IMR-90 (cell line): ENCODE measurements at regions not wholly inside any gene's neighbourhood (a gene's known extent, or its start where the extent isn't known, plus 50 kb on each side); places are given as distances from the start of the nearest gene placed in this dataset.

Experiments used
- ATAC-seq: fragments of 200-7000 bp; cut with Tn5 transposase; 2 replicates; pipeline ENCODE4 v1.9.1; 2020; ENCODE audit warnings: low read depth, mild to moderate bottlenecking, moderate library complexity
- BruUV-seq: library from RNA; stranded (reverse); fragments of 400-500 nt; replicated peaks from 2 replicates; lab custom pipeline; 2021; lab: Mats Ljungman, UMichigan
- CTCF ChIA-PET: fragments of 300-600 bp; formaldehyde crosslinking; extraction: SDS; loops from one replicate; lab custom pipeline; 2021; ENCODE audit warnings: antibody characterized with exemption; lab: Yijun Ruan, JAX
- POLR2A ChIA-PET: fragments of 300-600 bp; sonication (Branson Sonifier 250); formaldehyde crosslinking; loops from one replicate; lab custom pipeline; 2022; ENCODE audit warnings: antibody characterized with exemption; ENCODE audit not compliant: unreplicated experiment; lab: Charles Lee
- DNase-seq: peaks from one replicate; pipeline ENCODE4 v3.0.0; 2013
- H2AFZ ChIP-seq: replicated peaks from 2 replicates; pipeline ENCODE3; 2013; ENCODE audit warnings: low read length, mild to moderate bottlenecking; ENCODE audit not compliant: poor library complexity
- H2AK5ac ChIP-seq: 2 replicates; pipeline ENCODE4 v1.6.1; 2013; ENCODE audit warnings: low read depth, low read length, inconsistent platforms
- H2AK9ac ChIP-seq: replicated peaks from 2 replicates; pipeline ENCODE3; 2013; ENCODE audit warnings: mild to moderate bottlenecking, low read depth, low read length, moderate library complexity; ENCODE audit not compliant: poor library complexity
- H2BK120ac ChIP-seq: 2 replicates; pipeline ENCODE4 v1.6.1; 2013; ENCODE audit warnings: low read depth, low read length, inconsistent platforms
- H2BK15ac ChIP-seq: 3 replicates; pipeline ENCODE4 v1.6.1; 2013; ENCODE audit warnings: low read depth, low read length, inconsistent platforms
- H2BK20ac ChIP-seq: 2 replicates; pipeline ENCODE4 v1.6.1; 2013; ENCODE audit warnings: low read depth, mild to moderate bottlenecking, inconsistent platforms, low read length, moderate library complexity
- H2BK5ac ChIP-seq: 2 replicates; pipeline ENCODE4 v1.6.1; 2013; ENCODE audit warnings: mild to moderate bottlenecking, low read depth, low read length, inconsistent platforms; ENCODE audit not compliant: poor library complexity, severe bottlenecking
- H3K14ac ChIP-seq: replicated peaks from 2 replicates; pipeline ENCODE4 v1.6.1; 2013; ENCODE audit warnings: low read depth, low read length, inconsistent platforms
- H3K18ac ChIP-seq: 2 replicates; pipeline ENCODE4 v1.6.1; 2013; ENCODE audit warnings: low read depth, low read length, control low read depth
- H3K23ac ChIP-seq: 2 replicates; pipeline ENCODE4 v1.6.1; 2013; ENCODE audit warnings: low read depth, low read length, inconsistent platforms
- H3K27ac ChIP-seq: 2 replicates; pipeline ENCODE4 v1.5.1; 2013; ENCODE audit warnings: mild to moderate bottlenecking, control low read depth, low read length; ENCODE audit not compliant: insufficient read depth
- H3K27me3 ChIP-seq: 2 replicates; pipeline ENCODE4 v1.6.1; 2013; ENCODE audit warnings: low read length; ENCODE audit not compliant: control insufficient read depth, insufficient read depth
- H3K36me3 ChIP-seq: 2 replicates; pipeline ENCODE4 v1.6.1; 2013; ENCODE audit warnings: low read length, mixed read lengths; ENCODE audit not compliant: control insufficient read depth, insufficient read depth
- H3K4ac ChIP-seq: 2 replicates; pipeline ENCODE4 v1.6.1; 2013; ENCODE audit warnings: low read depth, low read length, inconsistent platforms
- H3K4me1 ChIP-seq: 2 replicates; pipeline ENCODE4 v1.6.1; 2013; ENCODE audit warnings: low read length, mixed read lengths; ENCODE audit not compliant: control insufficient read depth, insufficient read depth
- H3K4me2 ChIP-seq: 2 replicates; pipeline ENCODE4 v1.6.1; 2013; ENCODE audit warnings: low read depth, mild to moderate bottlenecking, control low read depth, low read length, moderate library complexity
- H3K4me3 ChIP-seq: 2 replicates; pipeline ENCODE4 v1.5.1; 2013; ENCODE audit warnings: low read depth, mild to moderate bottlenecking, control low read depth, low read length, moderate library complexity; ENCODE audit not compliant: insufficient read depth
- H3K56ac ChIP-seq: 2 replicates; pipeline ENCODE4 v1.6.1; 2013; ENCODE audit warnings: low read length, inconsistent platforms; ENCODE audit not compliant: insufficient read depth; ENCODE audit errors: extremely low read depth
- H3K79me1 ChIP-seq, 2 experiments: 2 replicates each; pipeline ENCODE4 v1.6.1; 2013; ENCODE audit warnings: low read length in 2 of 2, inconsistent platforms in 1 of 2, low read depth in 1 of 2
- H3K9ac ChIP-seq: 2 replicates; pipeline ENCODE4 v1.6.1; 2013; ENCODE audit warnings: low read depth, low read length, control low read depth
- H3K9me1 ChIP-seq: 2 replicates; pipeline ENCODE4 v1.6.1; 2013; ENCODE audit warnings: low read length, inconsistent platforms; ENCODE audit not compliant: insufficient read depth
- H3K9me3 ChIP-seq: 2 replicates; pipeline ENCODE4 v1.6.1; 2013; ENCODE audit warnings: low read length; ENCODE audit not compliant: control insufficient read depth, insufficient read depth
- H4K20me1 ChIP-seq: 2 replicates; pipeline ENCODE4 v1.6.1; 2013; ENCODE audit warnings: low read length, inconsistent platforms; ENCODE audit not compliant: insufficient read depth
- H4K5ac ChIP-seq: 2 replicates; pipeline ENCODE4 v1.6.1; 2013; ENCODE audit warnings: mild to moderate bottlenecking, low read depth, low read length, control low read depth
- H4K8ac ChIP-seq, 2 experiments: 2 replicates each; pipeline ENCODE4 v1.6.1; 2013; ENCODE audit warnings: low read depth in 2 of 2, low read length in 2 of 2, control low read depth in 1 of 2, inconsistent platforms in 1 of 2
- H4K91ac ChIP-seq: 2 replicates; pipeline ENCODE4 v1.6.1; 2013; ENCODE audit warnings: low read depth, low read length, inconsistent platforms; ENCODE audit not compliant: insufficient read depth
- BHLHE40 ChIP-seq: fragments of 150-350 bp; IDR thresholded peaks from 2 replicates; pipeline ENCODE4 v1.6.1; 2016; ENCODE audit warnings: mild to moderate bottlenecking, low read depth, low read length
- ELK1 ChIP-seq: fragments of 150-350 bp; IDR thresholded peaks from 2 replicates; pipeline ENCODE4 v1.6.1; 2016; ENCODE audit warnings: low read depth, mild to moderate bottlenecking, low read length, moderate library complexity, borderline replicate concordance
- FOS ChIP-seq: fragments of 150-350 bp; IDR thresholded peaks from 2 replicates; pipeline ENCODE4 v1.6.1; 2016; ENCODE audit warnings: low read depth, low read length
- MAFK ChIP-seq: IDR thresholded peaks from 2 replicates; pipeline ENCODE4 v1.6.1; 2012; ENCODE audit warnings: low read depth, low read length, improper control_type of control experiment
- MAZ ChIP-seq: IDR thresholded peaks from 2 replicates; pipeline ENCODE4 v1.6.1; 2012; ENCODE audit warnings: low read depth, mild to moderate bottlenecking, low read length, improper control_type of control experiment, moderate library complexity, borderline replicate concordance
- RAD21 ChIP-seq: IDR thresholded peaks from 2 replicates; pipeline ENCODE4 v1.6.1; 2012; ENCODE audit warnings: low read length, improper control_type of control experiment
- RCOR1 ChIP-seq: IDR thresholded peaks from 2 replicates; pipeline ENCODE4 v1.6.1; 2012; ENCODE audit warnings: mild to moderate bottlenecking, low read length, improper control_type of control experiment; ENCODE audit not compliant: insufficient replicate concordance
- RFX5 ChIP-seq: IDR thresholded peaks from 2 replicates; pipeline ENCODE4 v1.8.0; 2012; ENCODE audit warnings: low read depth, mild to moderate bottlenecking, low read length, moderate library complexity
- SMC3 ChIP-seq: fragments of 150-350 bp; IDR thresholded peaks from 2 replicates; pipeline ENCODE4 v1.6.1; 2016; ENCODE audit warnings: low read depth, mild to moderate bottlenecking, antibody characterized with exemption, low read length, moderate library complexity
- WGBS, 2 experiments: methylation state at CpG; one replicate each; pipeline versions ENCODE4 v1.1.5 to v1.1.7; 2013; ENCODE audit warnings: missing lambda C conversion rate in 2 of 2; ENCODE audit not compliant: insufficient read length in 1 of 2; ENCODE audit errors: extremely low coverage in 2 of 2; 5-methylcytosine and 5-hydroxymethylcytosine counted together
- dilution Hi-C: fragments of 300-500 bp; cut with HindIII; formaldehyde crosslinking; loops from one replicate; pipeline ENCODE4 v1.14.3; 2018; ENCODE audit warnings: low sequenced_read_pairs; ENCODE audit not compliant: unreplicated experiment
- in situ Hi-C: fragments of 300-500 bp; cut with MboI; formaldehyde crosslinking; loops from 3 replicates; pipeline ENCODE4 v1.14.3; 2019; ENCODE audit warnings: low sequenced_read_pairs, inconsistent platforms, mixed read lengths
- intact Hi-C: fragments of 100-400 bp; cut with micrococcal nuclease; formaldehyde crosslinking; loops from 2 replicates; pipeline ENCODE4 v1.10.0; 2022
- TF ChIP-seq, protein P1 (sequence below): fragments of 150-350 bp; IDR thresholded peaks from 2 replicates; pipeline ENCODE4 v1.6.1; 2017; ENCODE audit warnings: mild to moderate bottlenecking, antibody characterized with exemption, low read length, low read depth
- TF ChIP-seq, protein P2 (sequence below): conservative IDR thresholded peaks from 2 replicates; pipeline ENCODE4 v1.5.1; 2012; ENCODE audit warnings: mild to moderate bottlenecking, low read depth, low read length, improper control_type of control experiment

DNA sequence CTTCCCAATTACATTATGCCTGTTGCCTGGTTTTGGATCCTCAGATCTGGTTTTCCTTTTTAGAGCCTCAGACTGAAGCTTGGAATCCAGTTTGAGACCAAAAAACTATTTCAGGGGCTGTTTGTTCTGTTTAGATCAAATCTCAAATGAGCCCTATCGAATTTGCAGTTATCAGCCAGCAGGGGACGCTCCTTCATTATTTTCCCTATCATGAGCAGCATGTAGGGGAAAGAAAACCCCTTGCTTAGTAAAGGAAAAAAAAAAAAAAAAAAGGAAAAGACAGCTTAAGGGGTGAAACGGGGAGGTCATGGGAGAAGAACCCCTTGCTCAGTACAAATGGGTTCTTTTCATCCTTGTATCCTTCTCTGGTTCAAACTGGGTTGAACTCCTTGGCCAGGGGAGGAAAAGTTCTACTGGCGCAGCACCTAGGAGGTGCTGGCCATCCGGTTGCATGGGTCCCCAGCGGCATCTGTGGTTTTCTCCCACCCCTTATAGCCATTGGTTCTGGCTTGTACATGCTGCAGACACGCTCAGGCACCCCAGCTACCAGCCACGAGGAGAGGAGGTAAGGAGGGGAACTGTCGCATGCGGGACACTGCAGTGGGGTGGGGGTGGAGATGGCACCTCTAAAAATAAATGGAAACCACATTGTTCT is 1375.1 kb upstream of the ALCAM start:
- ChIA-PET CTCF (interaction anchor here (0.6 to 0.7 kb wide), 3 partner anchors 11 to 1315 kb away, joined by 4 to 7 read pairs (median 4); no protein-coding TSS in a partner anchor), POLR2A (no interaction called here)
- no peak overlapping the region for H4K91ac ChIP-seq
- H4K5ac ChIP-seq: no peak overlapping the region
- H2BK120ac ChIP-seq: no peak overlapping the region
- H3K9me3 ChIP-seq: peaks cover 6% of the 10 kb centered on the region; the same call in 1 of the 2 replicates
- H3K14ac ChIP-seq: no peak overlapping the region
- H3K56ac ChIP-seq: no peak overlapping the region
- no peaks in the 10 kb centered on the region for H3K4me1 ChIP-seq
- H3K4me3 ChIP-seq: no peak overlapping the region
- H2BK5ac ChIP-seq: no peak overlapping the region
- DNase-seq (no peak), ATAC-seq (no peak)
- H3K4ac ChIP-seq: no peak overlapping the region
- no peaks in the 10 kb centered on the region for H4K20me1 ChIP-seq
- no peak overlapping the region for H2BK15ac ChIP-seq
- BruUV-seq: no TSS peak
- no peak overlapping the region for H2AFZ ChIP-seq
- H4K8ac ChIP-seq: no peak overlapping the region
- no peak overlapping the region for H3K27ac ChIP-seq
- dilution Hi-C loops (no loop called here), in situ Hi-C loops (no loop called here), intact Hi-C loops (no loop called here)
- TF ChIP-seq ELK1 (no peak), BHLHE40 (no peak), RAD21 (peak; percentile 22; the same call in 1 of the 2 replicates), RCOR1 (no peak), FOS (no peak), RFX5 (no peak), SMC3 (0 out of 2 replicates have a peak, but pooled peaks have one; percentile 5), MAFK (no peak), MAZ (no peak)
- TF ChIP-seq, protein P1, sequence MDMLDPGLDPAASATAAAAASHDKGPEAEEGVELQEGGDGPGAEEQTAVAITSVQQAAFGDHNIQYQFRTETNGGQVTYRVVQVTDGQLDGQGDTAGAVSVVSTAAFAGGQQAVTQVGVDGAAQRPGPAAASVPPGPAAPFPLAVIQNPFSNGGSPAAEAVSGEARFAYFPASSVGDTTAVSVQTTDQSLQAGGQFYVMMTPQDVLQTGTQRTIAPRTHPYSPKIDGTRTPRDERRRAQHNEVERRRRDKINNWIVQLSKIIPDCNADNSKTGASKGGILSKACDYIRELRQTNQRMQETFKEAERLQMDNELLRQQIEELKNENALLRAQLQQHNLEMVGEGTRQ: no peak
- TF ChIP-seq, protein P2, sequence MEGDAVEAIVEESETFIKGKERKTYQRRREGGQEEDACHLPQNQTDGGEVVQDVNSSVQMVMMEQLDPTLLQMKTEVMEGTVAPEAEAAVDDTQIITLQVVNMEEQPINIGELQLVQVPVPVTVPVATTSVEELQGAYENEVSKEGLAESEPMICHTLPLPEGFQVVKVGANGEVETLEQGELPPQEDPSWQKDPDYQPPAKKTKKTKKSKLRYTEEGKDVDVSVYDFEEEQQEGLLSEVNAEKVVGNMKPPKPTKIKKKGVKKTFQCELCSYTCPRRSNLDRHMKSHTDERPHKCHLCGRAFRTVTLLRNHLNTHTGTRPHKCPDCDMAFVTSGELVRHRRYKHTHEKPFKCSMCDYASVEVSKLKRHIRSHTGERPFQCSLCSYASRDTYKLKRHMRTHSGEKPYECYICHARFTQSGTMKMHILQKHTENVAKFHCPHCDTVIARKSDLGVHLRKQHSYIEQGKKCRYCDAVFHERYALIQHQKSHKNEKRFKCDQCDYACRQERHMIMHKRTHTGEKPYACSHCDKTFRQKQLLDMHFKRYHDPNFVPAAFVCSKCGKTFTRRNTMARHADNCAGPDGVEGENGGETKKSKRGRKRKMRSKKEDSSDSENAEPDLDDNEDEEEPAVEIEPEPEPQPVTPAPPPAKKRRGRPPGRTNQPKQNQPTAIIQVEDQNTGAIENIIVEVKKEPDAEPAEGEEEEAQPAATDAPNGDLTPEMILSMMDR: peak; percentile 31
- H2AK9ac ChIP-seq: no peak overlapping the region
- H3K27me3 ChIP-seq: no peaks in the 10 kb centered on the region
- H3K9ac ChIP-seq: no peak overlapping the region
- H2BK20ac ChIP-seq: no peak overlapping the region
- no peak overlapping the region for H2AK5ac ChIP-seq
- H3K9me1 ChIP-seq: no peaks in the 10 kb centered on the region
- no peak overlapping the region for H3K23ac ChIP-seq
- no peak overlapping the region for H3K18ac ChIP-seq
- no CpG with 5 or more reads among the region's 10 CpGs for WGBS, 2 experiments
- H3K36me3 ChIP-seq: no peaks in the 10 kb centered on the region
- H3K79me1 ChIP-seq: no peaks in the 10 kb centered on the region
- H3K4me2 ChIP-seq: no peak overlapping the region
